GM12891 (cell line): ENCODE measurements at regions not wholly inside any gene's neighbourhood (a gene's known extent, or its start where the extent isn't known, plus 50 kb on each side); places are given as distances from the start of the nearest gene placed in this dataset.

Experiments
- DNase-seq: peaks from one replicate; pipeline ENCODE4 v3.0.0; 2011; ENCODE audit warnings: low spot score; ENCODE audit not compliant: insufficient read length
- FAIRE-seq: peaks from 2 replicates; lab custom pipeline; 2011; peaks lifted over from hg19 to GRCh38; lab: Jason Lieb, UNC
- PAX5 ChIP-seq: IDR thresholded peaks from 2 replicates; pipeline ENCODE4 v1.6.1; 2011; ENCODE audit warnings: low read length, moderate library complexity, mild to moderate bottlenecking; ENCODE audit not compliant: insufficient read depth, severe bottlenecking
- POLR2A ChIP-seq: IDR thresholded peaks from 2 replicates; pipeline ENCODE4 v1.6.1; 2011; ENCODE audit warnings: low read depth, low read length, control low read depth
- POLR2AphosphoS5 ChIP-seq: IDR thresholded peaks from 2 replicates; pipeline ENCODE4 v1.6.1; 2011; ENCODE audit warnings: low read depth, low read length, control low read depth
- POU2F2 ChIP-seq: IDR thresholded peaks from 2 replicates; pipeline ENCODE4 v1.6.1; 2011; ENCODE audit warnings: low read depth, mild to moderate bottlenecking, control low read depth, low read length, moderate library complexity
- SPI1 ChIP-seq: IDR thresholded peaks from 2 replicates; pipeline ENCODE4 v1.6.1; 2011; ENCODE audit warnings: low read depth, low read length, control low read depth
- TAF1 ChIP-seq: IDR thresholded peaks from 2 replicates; pipeline ENCODE4 v1.6.1; 2011; ENCODE audit warnings: low read depth, low read length, control low read depth

DNA sequence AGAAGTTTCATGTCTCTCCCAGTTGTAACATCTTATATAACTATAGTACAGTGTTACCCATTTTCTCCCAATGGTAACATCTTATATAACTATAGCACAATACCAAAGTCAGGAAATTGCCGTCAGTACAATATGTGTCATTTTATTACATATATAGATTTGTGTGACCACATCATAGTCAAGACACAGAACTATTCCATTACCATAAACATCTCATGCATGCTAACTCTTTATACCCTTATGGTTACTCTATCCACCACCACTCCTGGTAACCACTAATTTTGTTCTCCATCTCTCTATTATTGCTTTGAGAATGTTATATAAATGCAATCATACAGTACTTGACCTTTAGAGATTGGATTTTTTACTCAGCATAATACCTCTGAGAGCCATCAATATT, 120.7 kb downstream of the BACH1 start:
- DNase-seq (no peak), FAIRE-seq (no peak)
- TF ChIP-seq POLR2AphosphoS5: no peak
- no peak for TF ChIP-seq POLR2A
- TF ChIP-seq TAF1: no peak
- no peak for TF ChIP-seq SPI1
- no peak for TF ChIP-seq PAX5
- no peak for TF ChIP-seq POU2F2

DNA sequence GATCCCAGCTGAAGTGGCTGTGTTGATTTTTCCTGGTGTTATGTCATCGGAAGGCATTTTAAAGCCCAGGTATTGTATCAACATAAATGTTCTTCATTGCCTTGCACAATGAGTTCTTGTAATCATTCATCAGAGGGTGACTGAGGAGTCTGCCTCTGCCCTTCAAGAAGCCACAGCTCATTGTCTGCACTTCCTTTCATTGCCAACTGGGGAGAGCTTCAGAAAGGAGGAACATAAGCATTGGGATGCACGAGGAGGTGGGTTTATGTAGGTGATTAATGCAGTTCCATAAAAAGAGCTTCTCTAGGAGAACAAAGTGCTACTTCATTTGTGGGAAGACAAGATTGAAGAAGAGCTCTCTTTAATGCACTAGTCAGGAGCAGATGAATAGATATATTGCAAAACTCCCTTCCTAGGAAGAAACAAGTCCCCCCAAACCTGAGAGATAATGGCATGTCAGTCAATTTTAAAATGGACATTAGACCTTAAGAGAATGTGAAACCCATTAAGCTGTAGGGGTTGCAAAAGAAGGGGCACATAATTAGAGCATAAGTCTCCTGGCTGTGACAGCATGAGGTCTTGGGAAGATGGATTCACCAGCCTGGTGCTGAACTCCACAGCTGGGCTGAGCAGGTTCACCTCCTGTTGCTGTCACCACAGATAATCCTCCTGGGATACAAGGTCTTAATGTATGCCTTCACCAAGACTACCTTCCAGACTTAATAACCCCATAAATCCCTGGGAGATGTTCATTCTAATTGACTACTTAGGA, 124.6 kb downstream of the BACH1 start:
- no peak for TF ChIP-seq TAF1
- no peak for TF ChIP-seq PAX5
- no peak for FAIRE-seq
- no peak for DNase-seq

DNA sequence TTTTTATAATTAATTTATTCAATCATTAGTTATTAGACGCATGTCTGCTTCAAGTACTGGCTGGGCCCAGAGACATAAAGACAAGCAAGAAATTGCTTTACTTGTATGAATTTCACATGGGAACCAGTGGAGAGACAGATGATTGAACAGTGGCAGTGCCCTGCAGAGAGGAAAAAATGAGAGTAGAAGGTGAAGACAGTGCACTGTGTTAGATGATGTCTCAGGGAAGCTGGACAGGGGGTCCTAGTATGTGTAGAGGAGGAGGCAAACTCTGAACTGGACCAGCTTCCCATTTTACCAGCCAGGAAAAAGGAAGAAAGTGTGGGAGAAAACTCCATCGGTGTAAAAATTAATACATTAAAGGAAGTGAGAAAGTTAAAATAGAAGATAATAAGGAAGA, 126.0 kb downstream of the BACH1 start:
- no peak for DNase-seq
- no peak for TF ChIP-seq SPI1
- TF ChIP-seq PAX5: no peak
- no peak for TF ChIP-seq POLR2AphosphoS5
- no peak for TF ChIP-seq POLR2A
- TF ChIP-seq POU2F2: no peak
- no peak for TF ChIP-seq TAF1
- no peak for FAIRE-seq

DNA sequence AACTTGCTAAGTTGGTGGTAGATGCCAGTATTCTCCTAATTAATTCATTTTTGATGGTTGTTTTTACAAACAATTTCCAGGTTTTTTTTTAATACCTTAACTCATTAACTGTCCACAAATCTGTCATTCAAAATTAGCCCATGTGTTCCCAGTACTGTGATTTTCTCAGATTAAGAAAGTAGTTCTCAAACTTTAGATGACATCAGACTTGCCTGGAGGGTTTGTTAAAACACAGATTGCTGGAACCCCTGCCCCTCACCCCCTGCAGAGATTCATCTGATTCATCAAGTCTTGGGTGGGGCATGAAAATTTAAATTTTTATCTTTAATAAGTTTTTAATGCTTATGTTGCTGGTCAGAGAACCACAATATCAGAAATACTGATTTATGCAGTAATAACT, 130.5 kb downstream of the BACH1 start:
- TF ChIP-seq POU2F2 (no peak), TAF1 (no peak), POLR2A (no peak), POLR2AphosphoS5 (no peak), SPI1 (no peak), PAX5 (no peak)
- DNase-seq (no peak), FAIRE-seq (no peak)

DNA sequence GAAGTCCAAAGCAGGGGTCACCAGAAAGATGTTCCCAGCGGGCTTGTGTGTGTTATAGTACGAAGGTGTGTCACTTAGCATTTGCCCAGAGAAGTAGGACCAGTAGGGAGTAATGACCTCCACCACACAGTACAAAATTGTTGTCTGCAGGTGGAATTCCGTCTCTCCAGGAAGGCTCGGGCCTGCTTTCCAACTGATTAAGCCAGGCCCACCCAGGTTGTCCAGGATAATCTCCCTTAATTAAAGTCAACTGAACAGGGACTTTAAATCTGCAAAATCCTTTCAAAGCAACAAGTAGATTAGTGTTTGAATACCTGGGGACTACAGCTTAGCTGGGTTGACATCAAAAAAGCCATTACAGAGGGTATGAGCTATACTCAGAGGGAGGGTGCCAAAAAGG, 131.3 kb downstream of the BACH1 start:
- TF ChIP-seq POLR2AphosphoS5 (no peak), TAF1 (no peak)
- DNase-seq: no peak
- FAIRE-seq: no peak

DNA sequence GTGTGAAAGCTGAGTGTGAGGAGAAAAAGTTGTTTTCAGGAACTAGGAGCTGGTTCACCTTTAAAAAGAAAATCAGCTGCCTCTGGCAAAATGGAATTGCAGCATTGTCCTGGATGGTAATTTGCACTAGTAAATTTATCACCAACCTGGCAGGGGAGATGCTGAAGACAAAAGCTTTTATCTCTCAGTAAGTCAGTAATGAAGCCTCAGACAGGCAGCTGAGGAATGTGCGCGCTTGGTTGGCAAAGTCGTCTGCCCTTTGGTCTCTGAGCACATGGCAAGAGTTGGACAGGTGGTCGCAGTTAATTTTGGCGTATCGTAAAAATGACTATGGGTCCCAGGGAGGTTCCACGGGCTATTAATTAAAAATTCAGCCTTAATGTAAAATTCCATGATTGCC, 131.9 kb downstream of the BACH1 start:
- DNase-seq (no peak), FAIRE-seq (no peak)
- TF ChIP-seq PAX5: no peak
- TF ChIP-seq TAF1: no peak
- no peak for TF ChIP-seq POU2F2
- TF ChIP-seq SPI1: no peak
- no peak for TF ChIP-seq POLR2A
- TF ChIP-seq POLR2AphosphoS5: no peak

DNA sequence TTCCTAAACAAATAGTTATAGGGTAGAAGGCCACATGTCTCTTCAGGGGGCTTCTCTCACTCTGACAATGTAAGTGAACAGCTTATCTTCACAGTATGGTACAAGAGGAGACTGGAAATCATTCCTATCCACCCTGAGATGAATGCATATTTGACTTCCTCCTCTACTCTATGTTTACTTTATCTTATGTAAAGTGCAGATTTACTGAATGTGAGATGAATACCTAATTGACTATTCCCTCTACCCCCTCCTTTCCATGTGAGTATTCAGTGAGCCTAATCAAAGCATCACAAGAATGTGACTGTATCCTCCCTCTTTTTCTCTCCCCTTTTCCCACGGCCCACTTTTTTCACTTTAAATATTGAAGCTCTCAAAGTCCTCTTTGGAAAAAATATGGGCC, 132.5 kb downstream of the BACH1 start:
- TF ChIP-seq POU2F2 (no peak), PAX5 (no peak), POLR2A (no peak), SPI1 (no peak), TAF1 (no peak), POLR2AphosphoS5 (no peak)
- FAIRE-seq: no peak
- DNase-seq: no peak

DNA sequence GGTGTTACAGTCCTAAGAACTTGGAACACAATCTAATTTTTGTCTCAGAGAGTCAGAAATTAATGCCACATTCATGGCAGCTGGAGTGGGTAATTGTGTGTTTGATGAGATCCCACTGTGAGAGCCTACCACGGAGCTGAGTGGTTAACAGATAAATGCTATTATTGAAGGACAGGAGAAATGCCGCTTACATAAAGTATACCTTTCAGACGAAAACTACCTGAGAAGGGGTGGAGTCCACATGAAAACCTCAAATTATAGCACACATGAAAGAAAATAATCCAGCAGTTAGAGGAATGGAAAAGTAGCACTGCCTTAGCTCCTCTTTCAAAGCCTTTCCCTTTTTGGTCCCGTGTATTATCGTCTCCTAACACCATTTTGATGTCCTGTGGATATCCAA, 133.0 kb downstream of the BACH1 start:
- FAIRE-seq (no peak), DNase-seq (no peak)

DNA sequence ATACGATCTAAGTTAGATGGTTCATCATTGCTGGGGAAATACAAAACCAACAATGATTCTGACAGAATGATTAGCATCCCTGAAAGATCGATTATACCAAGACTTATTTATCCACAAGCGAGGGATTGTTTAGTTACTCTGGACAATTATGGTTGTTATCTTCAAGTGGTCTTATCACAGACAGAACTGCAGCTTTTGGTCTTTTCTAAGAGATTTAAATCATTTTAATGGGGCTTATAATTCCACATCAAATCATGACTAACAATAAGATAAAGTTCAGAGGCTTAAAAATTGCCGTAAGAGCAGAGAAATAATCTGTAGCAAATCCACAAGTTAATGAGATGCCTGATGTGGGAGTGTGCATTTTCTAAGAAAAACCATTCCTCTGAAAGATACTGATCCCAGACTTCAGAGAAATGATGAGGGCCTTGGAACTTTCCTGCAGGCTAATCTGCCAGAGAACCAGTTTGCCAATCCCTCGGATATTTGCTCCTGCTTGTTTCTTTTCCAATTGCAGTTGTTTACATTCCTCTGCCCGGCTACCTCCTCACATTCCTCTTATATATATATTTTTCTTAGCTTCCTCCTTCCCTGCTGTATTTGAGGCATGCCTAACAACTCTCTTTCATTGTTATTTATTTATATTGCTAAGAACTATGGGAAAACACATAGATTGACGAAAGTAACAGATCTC, 134.8 kb downstream of the BACH1 start:
- TF ChIP-seq POU2F2: no peak
- TF ChIP-seq PAX5: no peak
- TF ChIP-seq SPI1: no peak
- no peak for TF ChIP-seq POLR2A
- TF ChIP-seq POLR2AphosphoS5: no peak
- no peak for TF ChIP-seq TAF1
- FAIRE-seq (no peak), DNase-seq (no peak)

More for the DNA sequence above, 133.0 kb downstream of the BACH1 start:
- no peak for TF ChIP-seq POLR2AphosphoS5
- TF ChIP-seq TAF1: no peak
- no peak for TF ChIP-seq PAX5
- no peak for TF ChIP-seq POLR2A
- no peak for TF ChIP-seq SPI1
- TF ChIP-seq POU2F2: no peak
